Adrenal gland (tissue), 5 donors: ENCODE measurements at regions not wholly inside any gene's neighbourhood (a gene's known extent, or its start where the extent isn't known, plus 50 kb on each side); places are given as distances from the start of the nearest gene placed in this dataset.

Source experiments
- CTCF ChIP-seq, 6 experiments: fragments of 450-650 bp in 4 of 6; fragments of 200-600 bp in 2 of 6; sonication (generic) in 1 of 6; IDR thresholded peaks; 1 replicate in 5 of 6; 2 replicates in 1 of 6; pipeline versions ENCODE4 v1.5.1 to v1.8.0; 2016 to 2021; ENCODE audit warnings: antibody characterized with exemption in 6 of 6, mild to moderate bottlenecking in 2 of 6, moderate library complexity in 1 of 6
- POLR2A ChIP-seq, 2 donors: fragments of 450-650 bp; IDR thresholded peaks; one replicate each; pipeline ENCODE4 v1.6.1; 2017; ENCODE audit warnings: antibody characterized with exemption in 2 of 2, mild to moderate bottlenecking in 2 of 2, moderate library complexity in 1 of 2
- donor health status: DM: no; HTN: no; CAD: no.

DNA sequence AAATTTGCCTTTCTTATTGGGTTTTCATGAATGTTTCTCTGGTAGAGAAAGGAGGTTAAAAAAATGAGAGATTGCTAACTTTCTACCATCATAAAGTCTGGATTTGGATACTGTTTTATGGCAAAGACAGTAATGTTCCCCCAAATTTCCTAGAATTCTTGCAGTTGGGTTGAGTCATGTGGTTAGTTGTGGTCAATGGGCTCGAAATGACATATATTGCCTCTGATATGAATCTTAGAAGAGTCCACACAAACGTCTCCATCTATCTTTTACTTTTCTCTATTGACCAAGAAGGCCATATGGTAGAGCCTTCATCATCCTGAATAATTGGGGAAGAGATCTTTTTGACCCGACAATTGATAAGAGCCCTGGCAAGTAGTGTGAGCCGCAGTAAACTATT is 119.5 kb upstream of the PMCH start:
- no peak for TF ChIP-seq CTCF (IDR thresholded peaks at IDR 0.05)
- TF ChIP-seq POLR2A (IDR thresholded peaks at IDR 0.05), result no peak
